Endothelial cell of umbilical vein (primary cell): ENCODE measurements at regions not wholly inside any gene's neighbourhood (a gene's known extent, or its start where the extent isn't known, plus 50 kb on each side); places are given as distances from the start of the nearest gene placed in this dataset.

Experiments
- POLR2A ChIP-seq: IDR thresholded peaks from 2 replicates; pipeline ENCODE4 v1.6.1; 2012; ENCODE audit warnings: low read depth, mild to moderate bottlenecking, control low read depth, low read length
- POLR2AphosphoS5 ChIP-seq: IDR thresholded peaks from 2 replicates; pipeline ENCODE4 v1.6.1; 2012; ENCODE audit warnings: low read depth, mild to moderate bottlenecking, control low read depth, low read length, moderate library complexity; ENCODE audit not compliant: insufficient read depth
- TF ChIP-seq, protein P1 (sequence below), 2 donors: IDR thresholded peaks; 1 replicate in 1 of 2; 2 replicates in 1 of 2; pipeline ENCODE4 v1.5.1; 2011; ENCODE audit warnings: low read length in 2 of 2, mild to moderate bottlenecking in 2 of 2, moderate library complexity in 2 of 2, control low read depth in 1 of 2, inconsistent platforms in 1 of 2, low read depth in 1 of 2; ENCODE audit not compliant: insufficient read depth in 1 of 2; ENCODE audit errors: extremely low read depth in 1 of 2
- TF ChIP-seq, protein P2 (sequence below): IDR thresholded peaks from 2 replicates; pipeline ENCODE4 v1.6.1; 2011; ENCODE audit not compliant: insufficient read depth, insufficient read length

DNA sequence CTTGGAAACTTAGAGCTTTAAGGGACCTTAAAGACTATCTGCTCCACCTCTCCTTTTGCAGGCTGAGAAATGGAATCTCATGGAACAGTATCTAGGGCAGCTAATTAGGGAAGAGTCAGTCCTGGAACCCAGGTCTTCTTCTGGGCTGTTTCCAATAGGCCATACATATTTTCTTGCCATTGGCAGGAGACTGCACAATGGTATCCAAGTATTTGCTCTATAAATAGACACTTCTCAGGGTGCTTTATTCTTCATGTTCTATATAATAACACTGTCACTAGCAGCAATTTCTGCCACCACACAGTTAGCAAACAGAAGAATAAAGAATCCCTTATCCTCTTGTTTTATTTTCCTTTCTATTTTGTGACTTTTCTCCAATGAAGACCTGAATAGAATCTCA, 291.7 kb downstream of the C4orf33 start:
- TF ChIP-seq, protein P1, sequence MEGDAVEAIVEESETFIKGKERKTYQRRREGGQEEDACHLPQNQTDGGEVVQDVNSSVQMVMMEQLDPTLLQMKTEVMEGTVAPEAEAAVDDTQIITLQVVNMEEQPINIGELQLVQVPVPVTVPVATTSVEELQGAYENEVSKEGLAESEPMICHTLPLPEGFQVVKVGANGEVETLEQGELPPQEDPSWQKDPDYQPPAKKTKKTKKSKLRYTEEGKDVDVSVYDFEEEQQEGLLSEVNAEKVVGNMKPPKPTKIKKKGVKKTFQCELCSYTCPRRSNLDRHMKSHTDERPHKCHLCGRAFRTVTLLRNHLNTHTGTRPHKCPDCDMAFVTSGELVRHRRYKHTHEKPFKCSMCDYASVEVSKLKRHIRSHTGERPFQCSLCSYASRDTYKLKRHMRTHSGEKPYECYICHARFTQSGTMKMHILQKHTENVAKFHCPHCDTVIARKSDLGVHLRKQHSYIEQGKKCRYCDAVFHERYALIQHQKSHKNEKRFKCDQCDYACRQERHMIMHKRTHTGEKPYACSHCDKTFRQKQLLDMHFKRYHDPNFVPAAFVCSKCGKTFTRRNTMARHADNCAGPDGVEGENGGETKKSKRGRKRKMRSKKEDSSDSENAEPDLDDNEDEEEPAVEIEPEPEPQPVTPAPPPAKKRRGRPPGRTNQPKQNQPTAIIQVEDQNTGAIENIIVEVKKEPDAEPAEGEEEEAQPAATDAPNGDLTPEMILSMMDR (IDR thresholded peaks at IDR 0.05; ENCODE audit: extremely low read depth in 1 of 2, insufficient read depth in 1 of 2, low read depth in 1 of 2, low read length in 2 of 2), result no peak
- TF ChIP-seq POLR2A (no peak), POLR2AphosphoS5 (no peak)
- TF ChIP-seq, protein P2, sequence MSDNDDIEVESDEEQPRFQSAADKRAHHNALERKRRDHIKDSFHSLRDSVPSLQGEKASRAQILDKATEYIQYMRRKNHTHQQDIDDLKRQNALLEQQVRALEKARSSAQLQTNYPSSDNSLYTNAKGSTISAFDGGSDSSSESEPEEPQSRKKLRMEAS, result no peak
